IMR-90 (cell line): ENCODE measurements at regions not wholly inside any gene's neighbourhood (a gene's known extent, or its start where the extent isn't known, plus 50 kb on each side); places are given as distances from the start of the nearest gene placed in this dataset.
A peak's percentile ranks its signal among the peaks of the same experiment; 100 is the strongest.

Source experiments
- ATAC-seq: fragments of 200-7000 bp; cut with Tn5 transposase; 2 replicates; pipeline ENCODE4 v1.9.1; 2020; ENCODE audit warnings: low read depth, mild to moderate bottlenecking, moderate library complexity
- BruUV-seq: library from RNA; stranded (reverse); fragments of 400-500 nt; replicated peaks from 2 replicates; lab custom pipeline; 2021; lab: Mats Ljungman, UMichigan
- CTCF ChIA-PET: fragments of 300-600 bp; formaldehyde crosslinking; extraction: SDS; loops from one replicate; lab custom pipeline; 2021; ENCODE audit warnings: antibody characterized with exemption; lab: Yijun Ruan, JAX
- POLR2A ChIA-PET: fragments of 300-600 bp; sonication (Branson Sonifier 250); formaldehyde crosslinking; loops from one replicate; lab custom pipeline; 2022; ENCODE audit warnings: antibody characterized with exemption; ENCODE audit not compliant: unreplicated experiment; lab: Charles Lee
- DNase-seq: peaks from one replicate; pipeline ENCODE4 v3.0.0; 2013
- H2AFZ ChIP-seq: replicated peaks from 2 replicates; pipeline ENCODE3; 2013; ENCODE audit warnings: low read length, mild to moderate bottlenecking; ENCODE audit not compliant: poor library complexity
- H2AK5ac ChIP-seq: 2 replicates; pipeline ENCODE4 v1.6.1; 2013; ENCODE audit warnings: low read depth, low read length, inconsistent platforms
- H2AK9ac ChIP-seq: replicated peaks from 2 replicates; pipeline ENCODE3; 2013; ENCODE audit warnings: mild to moderate bottlenecking, low read depth, low read length, moderate library complexity; ENCODE audit not compliant: poor library complexity
- H2BK120ac ChIP-seq: 2 replicates; pipeline ENCODE4 v1.6.1; 2013; ENCODE audit warnings: low read depth, low read length, inconsistent platforms
- H2BK15ac ChIP-seq: 3 replicates; pipeline ENCODE4 v1.6.1; 2013; ENCODE audit warnings: low read depth, low read length, inconsistent platforms
- H2BK20ac ChIP-seq: 2 replicates; pipeline ENCODE4 v1.6.1; 2013; ENCODE audit warnings: low read depth, mild to moderate bottlenecking, inconsistent platforms, low read length, moderate library complexity
- H2BK5ac ChIP-seq: 2 replicates; pipeline ENCODE4 v1.6.1; 2013; ENCODE audit warnings: mild to moderate bottlenecking, low read depth, low read length, inconsistent platforms; ENCODE audit not compliant: poor library complexity, severe bottlenecking
- H3K14ac ChIP-seq: replicated peaks from 2 replicates; pipeline ENCODE4 v1.6.1; 2013; ENCODE audit warnings: low read depth, low read length, inconsistent platforms
- H3K18ac ChIP-seq: 2 replicates; pipeline ENCODE4 v1.6.1; 2013; ENCODE audit warnings: low read depth, low read length, control low read depth
- H3K23ac ChIP-seq: 2 replicates; pipeline ENCODE4 v1.6.1; 2013; ENCODE audit warnings: low read depth, low read length, inconsistent platforms
- H3K27ac ChIP-seq: 2 replicates; pipeline ENCODE4 v1.5.1; 2013; ENCODE audit warnings: mild to moderate bottlenecking, control low read depth, low read length; ENCODE audit not compliant: insufficient read depth
- H3K27me3 ChIP-seq: 2 replicates; pipeline ENCODE4 v1.6.1; 2013; ENCODE audit warnings: low read length; ENCODE audit not compliant: control insufficient read depth, insufficient read depth
- H3K36me3 ChIP-seq: 2 replicates; pipeline ENCODE4 v1.6.1; 2013; ENCODE audit warnings: low read length, mixed read lengths; ENCODE audit not compliant: control insufficient read depth, insufficient read depth
- H3K4ac ChIP-seq: 2 replicates; pipeline ENCODE4 v1.6.1; 2013; ENCODE audit warnings: low read depth, low read length, inconsistent platforms
- H3K4me1 ChIP-seq: 2 replicates; pipeline ENCODE4 v1.6.1; 2013; ENCODE audit warnings: low read length, mixed read lengths; ENCODE audit not compliant: control insufficient read depth, insufficient read depth
- H3K4me2 ChIP-seq: 2 replicates; pipeline ENCODE4 v1.6.1; 2013; ENCODE audit warnings: low read depth, mild to moderate bottlenecking, control low read depth, low read length, moderate library complexity
- H3K4me3 ChIP-seq: 2 replicates; pipeline ENCODE4 v1.5.1; 2013; ENCODE audit warnings: low read depth, mild to moderate bottlenecking, control low read depth, low read length, moderate library complexity; ENCODE audit not compliant: insufficient read depth
- H3K56ac ChIP-seq: 2 replicates; pipeline ENCODE4 v1.6.1; 2013; ENCODE audit warnings: low read length, inconsistent platforms; ENCODE audit not compliant: insufficient read depth; ENCODE audit errors: extremely low read depth
- H3K79me1 ChIP-seq, 2 experiments: 2 replicates each; pipeline ENCODE4 v1.6.1; 2013; ENCODE audit warnings: low read length in 2 of 2, inconsistent platforms in 1 of 2, low read depth in 1 of 2
- H3K9ac ChIP-seq: 2 replicates; pipeline ENCODE4 v1.6.1; 2013; ENCODE audit warnings: low read depth, low read length, control low read depth
- H3K9me1 ChIP-seq: 2 replicates; pipeline ENCODE4 v1.6.1; 2013; ENCODE audit warnings: low read length, inconsistent platforms; ENCODE audit not compliant: insufficient read depth
- H3K9me3 ChIP-seq: 2 replicates; pipeline ENCODE4 v1.6.1; 2013; ENCODE audit warnings: low read length; ENCODE audit not compliant: control insufficient read depth, insufficient read depth
- H4K20me1 ChIP-seq: 2 replicates; pipeline ENCODE4 v1.6.1; 2013; ENCODE audit warnings: low read length, inconsistent platforms; ENCODE audit not compliant: insufficient read depth
- H4K5ac ChIP-seq: 2 replicates; pipeline ENCODE4 v1.6.1; 2013; ENCODE audit warnings: mild to moderate bottlenecking, low read depth, low read length, control low read depth
- H4K8ac ChIP-seq, 2 experiments: 2 replicates each; pipeline ENCODE4 v1.6.1; 2013; ENCODE audit warnings: low read depth in 2 of 2, low read length in 2 of 2, control low read depth in 1 of 2, inconsistent platforms in 1 of 2
- H4K91ac ChIP-seq: 2 replicates; pipeline ENCODE4 v1.6.1; 2013; ENCODE audit warnings: low read depth, low read length, inconsistent platforms; ENCODE audit not compliant: insufficient read depth
- BHLHE40 ChIP-seq: fragments of 150-350 bp; IDR thresholded peaks from 2 replicates; pipeline ENCODE4 v1.6.1; 2016; ENCODE audit warnings: mild to moderate bottlenecking, low read depth, low read length
- CEBPB ChIP-seq: IDR thresholded peaks from 2 replicates; pipeline ENCODE4 v1.6.1; 2012; ENCODE audit warnings: low read depth, low read length, improper control_type of control experiment
- ELK1 ChIP-seq: fragments of 150-350 bp; IDR thresholded peaks from 2 replicates; pipeline ENCODE4 v1.6.1; 2016; ENCODE audit warnings: low read depth, mild to moderate bottlenecking, low read length, moderate library complexity, borderline replicate concordance
- FOS ChIP-seq: fragments of 150-350 bp; IDR thresholded peaks from 2 replicates; pipeline ENCODE4 v1.6.1; 2016; ENCODE audit warnings: low read depth, low read length
- MAFK ChIP-seq: IDR thresholded peaks from 2 replicates; pipeline ENCODE4 v1.6.1; 2012; ENCODE audit warnings: low read depth, low read length, improper control_type of control experiment
- MAZ ChIP-seq: IDR thresholded peaks from 2 replicates; pipeline ENCODE4 v1.6.1; 2012; ENCODE audit warnings: low read depth, mild to moderate bottlenecking, low read length, improper control_type of control experiment, moderate library complexity, borderline replicate concordance
- MXI1 ChIP-seq: IDR thresholded peaks from 2 replicates; pipeline ENCODE4 v1.6.1; 2012; ENCODE audit warnings: low read depth, mild to moderate bottlenecking, low read length, moderate library complexity, borderline replicate concordance
- POLR2A ChIP-seq: IDR thresholded peaks from 2 replicates; pipeline ENCODE4 v1.6.1; 2012; ENCODE audit warnings: mild to moderate bottlenecking, low read depth, low read length
- RCOR1 ChIP-seq: IDR thresholded peaks from 2 replicates; pipeline ENCODE4 v1.6.1; 2012; ENCODE audit warnings: mild to moderate bottlenecking, low read length, improper control_type of control experiment; ENCODE audit not compliant: insufficient replicate concordance
- SMC3 ChIP-seq: fragments of 150-350 bp; IDR thresholded peaks from 2 replicates; pipeline ENCODE4 v1.6.1; 2016; ENCODE audit warnings: low read depth, mild to moderate bottlenecking, antibody characterized with exemption, low read length, moderate library complexity
- USF2 ChIP-seq: fragments of 150-350 bp; IDR thresholded peaks from 2 replicates; pipeline ENCODE4 v1.6.1; 2017; ENCODE audit warnings: mild to moderate bottlenecking, antibody characterized with exemption, low read length, low read depth
- WGBS, 2 experiments: methylation state at CpG; one replicate each; pipeline versions ENCODE4 v1.1.5 to v1.1.7; 2013; ENCODE audit warnings: missing lambda C conversion rate in 2 of 2; ENCODE audit not compliant: insufficient read length in 1 of 2; ENCODE audit errors: extremely low coverage in 2 of 2; 5-methylcytosine and 5-hydroxymethylcytosine counted together
- dilution Hi-C: fragments of 300-500 bp; cut with HindIII; formaldehyde crosslinking; loops from one replicate; pipeline ENCODE4 v1.14.3; 2018; ENCODE audit warnings: low sequenced_read_pairs; ENCODE audit not compliant: unreplicated experiment
- in situ Hi-C: fragments of 300-500 bp; cut with MboI; formaldehyde crosslinking; loops from 3 replicates; pipeline ENCODE4 v1.14.3; 2019; ENCODE audit warnings: low sequenced_read_pairs, inconsistent platforms, mixed read lengths
- intact Hi-C: fragments of 100-400 bp; cut with micrococcal nuclease; formaldehyde crosslinking; loops from 2 replicates; pipeline ENCODE4 v1.10.0; 2022

- ATAC-seq: no peak
- Histone ChIP-seq H3K9ac (no peak overlapping the region), H4K5ac (no peak overlapping the region), H2BK5ac (no peak overlapping the region), H3K27ac (no peak overlapping the region), H3K56ac (no peak overlapping the region), H4K20me1 (no peaks in the 10 kb centered on the region), H3K4me2 (no peak overlapping the region), H4K91ac (no peak overlapping the region), H2AFZ (no peak overlapping the region), H2BK15ac (no peak overlapping the region), H3K9me1 (peaks cover 9% of the 10 kb centered on the region), H2BK20ac (no peak overlapping the region), H3K9me3 (no peaks in the 10 kb centered on the region), H3K4me3 (no peak overlapping the region), H3K4me1 (peaks cover 9% of the 10 kb centered on the region), H2BK120ac (no peak overlapping the region), H3K79me1 (no peaks in the 10 kb centered on the region), H2AK9ac (no peak overlapping the region), H3K18ac (no peak overlapping the region), H3K36me3 (no peaks in the 10 kb centered on the region), H3K14ac (no peak overlapping the region), H3K27me3 (no peaks in the 10 kb centered on the region), H3K4ac (0 out of 2 replicates have a peak overlapping the region, but pooled peaks have one; percentile 9), H4K8ac (no peak overlapping the region), H3K23ac (no peak overlapping the region), H2AK5ac (no peak overlapping the region)
- TF ChIP-seq MXI1 (no peak), CEBPB (no peak), POLR2A (no peak), MAZ (no peak), FOS (no peak), RCOR1 (no peak), ELK1 (no peak), USF2 (no peak), MAFK (no peak), SMC3 (no peak), BHLHE40 (no peak)
- DNase-seq: no peak
- dilution Hi-C loops: no loop called here
- ChIA-PET POLR2A (no interaction called here), CTCF (no interaction called here)
- no CpG with 5 or more reads among the region's 3 CpGs for WGBS, 2 experiments
- BruUV-seq: no TSS peak
- intact Hi-C loops: no loop called here
- in situ Hi-C loops: no loop called here
Measured at GRCh38 chr5:82424211-82424610, 146.1 kb upstream of the RPS23 start.
